Vagina (tissue), 2 donors: ENCODE measurements at regions not wholly inside any gene's neighbourhood (a gene's known extent, or its start where the extent isn't known, plus 50 kb on each side); places are given as distances from the start of the nearest gene placed in this dataset.

Experiments
- POLR2A ChIP-seq, 2 donors: fragments of 450-650 bp; IDR thresholded peaks; one replicate each; pipeline ENCODE4 v1.6.1; 2017; ENCODE audit warnings: antibody characterized with exemption in 2 of 2, mild to moderate bottlenecking in 2 of 2, moderate library complexity in 2 of 2
- TF ChIP-seq, protein P1 (sequence below), 3 experiments: fragments of 450-650 bp in 2 of 3; fragments of 200-600 bp in 1 of 3; sonication (generic) in 1 of 3; IDR thresholded peaks; one replicate each; pipeline ENCODE4 v1.5.1; 2017 to 2019; ENCODE audit warnings: antibody characterized with exemption in 3 of 3, mild to moderate bottlenecking in 2 of 3, moderate library complexity in 2 of 3

DNA sequence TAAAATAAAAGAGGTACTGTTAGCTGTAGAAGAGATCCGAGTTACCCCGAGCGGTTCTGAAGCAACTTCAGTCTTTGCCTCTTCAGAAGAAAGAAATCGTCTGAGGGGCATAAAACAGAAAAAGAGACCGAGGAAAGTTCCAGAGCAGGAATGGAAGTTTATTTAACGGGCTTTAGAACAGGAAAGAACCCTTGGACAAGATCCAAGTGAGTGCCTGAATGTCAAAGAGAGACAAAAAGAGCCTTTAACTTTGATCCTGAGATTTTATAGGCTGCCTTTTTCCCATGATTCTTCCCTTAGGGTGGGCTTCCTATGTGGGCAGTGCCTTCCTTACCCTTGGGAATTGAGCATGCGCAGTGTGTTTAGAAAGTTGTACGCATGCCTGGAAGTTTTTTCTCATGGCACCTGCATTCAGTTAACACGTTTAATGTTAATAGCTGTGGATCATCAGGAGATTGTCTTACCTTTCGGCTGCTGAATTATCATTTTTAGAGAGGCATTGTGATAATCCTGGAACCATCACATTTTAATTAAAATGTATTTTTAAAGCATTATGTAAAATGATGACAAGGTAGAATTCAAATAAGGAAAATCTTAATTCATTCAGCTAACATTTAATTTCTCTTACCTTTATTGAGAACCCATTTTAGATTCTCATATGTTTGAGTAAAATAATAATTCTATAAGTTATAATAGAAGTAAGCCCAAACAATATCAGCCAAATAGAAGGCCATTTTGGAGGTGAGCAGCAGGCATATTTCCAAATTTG, 269.5 kb upstream of the ZSWIM2 start:
- TF ChIP-seq POLR2A (IDR thresholded peaks at IDR 0.05): no peak
- TF ChIP-seq, protein P1, sequence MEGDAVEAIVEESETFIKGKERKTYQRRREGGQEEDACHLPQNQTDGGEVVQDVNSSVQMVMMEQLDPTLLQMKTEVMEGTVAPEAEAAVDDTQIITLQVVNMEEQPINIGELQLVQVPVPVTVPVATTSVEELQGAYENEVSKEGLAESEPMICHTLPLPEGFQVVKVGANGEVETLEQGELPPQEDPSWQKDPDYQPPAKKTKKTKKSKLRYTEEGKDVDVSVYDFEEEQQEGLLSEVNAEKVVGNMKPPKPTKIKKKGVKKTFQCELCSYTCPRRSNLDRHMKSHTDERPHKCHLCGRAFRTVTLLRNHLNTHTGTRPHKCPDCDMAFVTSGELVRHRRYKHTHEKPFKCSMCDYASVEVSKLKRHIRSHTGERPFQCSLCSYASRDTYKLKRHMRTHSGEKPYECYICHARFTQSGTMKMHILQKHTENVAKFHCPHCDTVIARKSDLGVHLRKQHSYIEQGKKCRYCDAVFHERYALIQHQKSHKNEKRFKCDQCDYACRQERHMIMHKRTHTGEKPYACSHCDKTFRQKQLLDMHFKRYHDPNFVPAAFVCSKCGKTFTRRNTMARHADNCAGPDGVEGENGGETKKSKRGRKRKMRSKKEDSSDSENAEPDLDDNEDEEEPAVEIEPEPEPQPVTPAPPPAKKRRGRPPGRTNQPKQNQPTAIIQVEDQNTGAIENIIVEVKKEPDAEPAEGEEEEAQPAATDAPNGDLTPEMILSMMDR (IDR thresholded peaks at IDR 0.05): no peak
